Natural killer cell (primary cell): ENCODE measurements at regions not wholly inside any gene's neighbourhood (a gene's known extent, or its start where the extent isn't known, plus 50 kb on each side); places are given as distances from the start of the nearest gene placed in this dataset.

Source experiments
- ATAC-seq, 3 donors: fragments of 150-1000 bp in 2 of 3; fragments of 200-7000 bp in 1 of 3; cut with Tn5 transposase; 1 replicate in 1 of 3; 2 replicates in 2 of 3; pipeline ENCODE4 v1.10.0; 2021; ENCODE audit warnings: mild to moderate bottlenecking in 2 of 3, moderate library complexity in 2 of 3
- DNase-seq, 2 donors: peaks; one replicate each; pipeline versions ENCODE4 v3.0.0 to v3.0.0-alpha.2; 2013 to 2021; ENCODE audit warnings: mixed read lengths in 1 of 2
- H3K27ac ChIP-seq: one replicate; pipeline ENCODE4 v1.5.1; 2013; ENCODE audit warnings: mild to moderate bottlenecking, low read length
- H3K27me3 ChIP-seq: one replicate; pipeline ENCODE4 v1.6.1; 2013; ENCODE audit warnings: low read length; ENCODE audit not compliant: control insufficient read depth, insufficient read depth
- H3K36me3 ChIP-seq: one replicate; pipeline ENCODE4 v1.6.1; 2013; ENCODE audit warnings: low read length; ENCODE audit not compliant: control insufficient read depth, insufficient read depth
- H3K4me1 ChIP-seq: one replicate; pipeline ENCODE4 v1.6.1; 2013; ENCODE audit warnings: low read length; ENCODE audit not compliant: control insufficient read depth, insufficient read depth
- H3K4me3 ChIP-seq: one replicate; pipeline ENCODE4 v1.5.1; 2013; ENCODE audit warnings: low read length
- H3K9me3 ChIP-seq: one replicate; pipeline ENCODE4 v1.6.1; 2013; ENCODE audit warnings: low read length; ENCODE audit not compliant: control insufficient read depth, insufficient read depth
- H3K27ac Mint-ChIP-seq, 2 donors: one replicate each; pipeline ENCODE4 v1.8.0; 2022; ENCODE audit warnings: mild to moderate bottlenecking in 2 of 2, mixed read lengths in 2 of 2, moderate library complexity in 1 of 2
- H3K27me3 Mint-ChIP-seq, 2 donors: one replicate each; pipeline ENCODE4 v1.8.0; 2022; ENCODE audit warnings: low read depth in 2 of 2, mixed read lengths in 2 of 2
- H3K36me3 Mint-ChIP-seq: one replicate; pipeline ENCODE4 v1.8.0; 2022; ENCODE audit warnings: mixed read lengths
- H3K4me1 Mint-ChIP-seq, 2 donors: one replicate each; pipeline ENCODE4 v1.8.0; 2022; ENCODE audit warnings: mixed read lengths in 2 of 2
- H3K4me3 Mint-ChIP-seq: one replicate; pipeline ENCODE4 v1.8.0; 2022; ENCODE audit warnings: mild to moderate bottlenecking, moderate library complexity, mixed read lengths
- H3K9me3 Mint-ChIP-seq, 2 donors: one replicate each; pipeline ENCODE4 v1.8.0; 2022; ENCODE audit warnings: mixed read lengths in 2 of 2
- CTCF ChIP-seq: fragments of 200-600 bp; IDR thresholded peaks from one replicate; pipeline ENCODE4 v1.8.0; 2022; ENCODE audit warnings: antibody characterized with exemption
- WGBS: methylation state at CpG from one replicate; pipeline ENCODE4 v1.1.7; 2013; ENCODE audit warnings: missing lambda C conversion rate; ENCODE audit not compliant: insufficient coverage; 5-methylcytosine and 5-hydroxymethylcytosine counted together
- intact Hi-C: fragments of 100-400 bp; cut with micrococcal nuclease; formaldehyde crosslinking; loops from one replicate; pipeline ENCODE4 v1.14.2; 2022

- no peak overlapping the region for H3K27ac ChIP-seq
- peaks cover 5 to 8% of the 10 kb centered on the region in 2 donors for H3K9me3 Mint-ChIP-seq
- no peaks in the 10 kb centered on the region for H3K36me3 ChIP-seq
- no peaks in the 10 kb centered on the region for H3K4me1 ChIP-seq
- DNase-seq (no peak), ATAC-seq (no peak)
- H3K27me3 ChIP-seq: no peaks in the 10 kb centered on the region
- no peaks in the 10 kb centered on the region for H3K27me3 Mint-ChIP-seq
- no peaks in the 10 kb centered on the region for H3K36me3 Mint-ChIP-seq
- H3K4me1 Mint-ChIP-seq: no peaks in the 10 kb centered on the region
- 90% methylated on average over 8 of the region's 8 CpGs for WGBS
- TF ChIP-seq CTCF: no peak
- H3K9me3 ChIP-seq: peaks cover 5% of the 10 kb centered on the region
- H3K4me3 ChIP-seq: no peak overlapping the region
- intact Hi-C loops: no loop called here
- H3K27ac Mint-ChIP-seq: no peak overlapping the region
- H3K4me3 Mint-ChIP-seq: no peak overlapping the region
Observed at GRCh38 chr3:75140904-75141615, 523.1 kb upstream of the FRG2C start.

- TF ChIP-seq CTCF: no peak
- H3K4me1 Mint-ChIP-seq: no peaks in the 10 kb centered on the region
- Histone ChIP-seq H3K4me1 (no peaks in the 10 kb centered on the region), H3K36me3 (no peaks in the 10 kb centered on the region), H3K27me3 (no peaks in the 10 kb centered on the region), H3K27ac (no peak overlapping the region), H3K4me3 (no peak overlapping the region), H3K9me3 (no peaks in the 10 kb centered on the region)
- 89% methylated on average over 3 of the region's 3 CpGs for WGBS
- no peak for ATAC-seq
- no peak overlapping the region for H3K27ac Mint-ChIP-seq
- H3K9me3 Mint-ChIP-seq: peaks cover 3 to 4% of the 10 kb centered on the region in 2 donors
- H3K27me3 Mint-ChIP-seq: no peaks in the 10 kb centered on the region
- intact Hi-C loops: no loop called here
- DNase-seq: no peak
- no peaks in the 10 kb centered on the region for H3K36me3 Mint-ChIP-seq
- H3K4me3 Mint-ChIP-seq: no peak overlapping the region
Observed at GRCh38 chr3:75144406-75144805, 519.7 kb upstream of the FRG2C start.

GRCh38 chr3:75171630-75172230 is 492.4 kb upstream of the FRG2C start:
- H3K27me3 ChIP-seq: no peaks in the 10 kb centered on the region
- WGBS: 50% methylated on average over 2 of the region's 2 CpGs
- intact Hi-C loops: no loop called here
- no peaks in the 10 kb centered on the region for H3K36me3 ChIP-seq
- no peaks in the 10 kb centered on the region for H3K4me1 ChIP-seq
- Mint-ChIP-seq H3K4me1 (no peaks in the 10 kb centered on the region), H3K27ac (no peak overlapping the region), H3K4me3 (no peak overlapping the region), H3K36me3 (no peaks in the 10 kb centered on the region), H3K27me3 (no peaks in the 10 kb centered on the region), H3K9me3 (no peaks in the 10 kb centered on the region)
- no peak overlapping the region for H3K27ac ChIP-seq
- no peak for ATAC-seq
- no peaks in the 10 kb centered on the region for H3K9me3 ChIP-seq
- TF ChIP-seq CTCF: no peak
- DNase-seq: no peak
- H3K4me3 ChIP-seq: no peak overlapping the region

- Histone ChIP-seq H3K9me3 (peaks cover 3% of the 10 kb centered on the region), H3K27ac (no peak overlapping the region), H3K36me3 (no peaks in the 10 kb centered on the region), H3K4me3 (no peak overlapping the region), H3K27me3 (no peaks in the 10 kb centered on the region), H3K4me1 (no peaks in the 10 kb centered on the region)
- Mint-ChIP-seq H3K4me3 (no peak overlapping the region), H3K27me3 (no peaks in the 10 kb centered on the region), H3K4me1 (no peaks in the 10 kb centered on the region), H3K36me3 (no peaks in the 10 kb centered on the region), H3K27ac (no peak overlapping the region), H3K9me3 (no peaks in the 10 kb centered on the region)
- 50% methylated on average over 2 of the region's 3 CpGs for WGBS
- ATAC-seq (no peak), DNase-seq (no peak)
- no peak for TF ChIP-seq CTCF
- intact Hi-C loops: no loop called here
Observed at GRCh38 chr3:75176937-75177336, 487.2 kb upstream of the FRG2C start.
